Activated CD4-positive, alpha-beta memory T cell treated with anti-CD3 and anti-CD28 coated beads for 36 hours (primary cell): ENCODE measurements at regions not wholly inside any gene's neighbourhood (a gene's known extent, or its start where the extent isn't known, plus 50 kb on each side); places are given as distances from the start of the nearest gene placed in this dataset.

Source experiments
- CTCF ChIA-PET: fragments of 350-600 bp; sonication (Branson Sonifier 250); formaldehyde crosslinking; loops from one replicate; lab custom pipeline; 2021; ENCODE audit warnings: antibody characterized with exemption, inconsistent platforms; lab: Charles Lee
- POLR2A ChIA-PET: fragments of 350-600 bp; sonication (Branson Sonifier 250); formaldehyde crosslinking; loops from one replicate; lab custom pipeline; 2021; ENCODE audit warnings: antibody characterized with exemption; lab: Charles Lee
- DNase-seq: peaks from one replicate; pipeline ENCODE4 v3.0.0-alpha.2; 2020
- H3K27ac Mint-ChIP-seq: one replicate; pipeline ENCODE4 v1.8.0; 2021; ENCODE audit warnings: mixed read lengths
- H3K27me3 Mint-ChIP-seq: one replicate; pipeline ENCODE4 v1.8.0; 2021; ENCODE audit warnings: mixed read lengths
- H3K36me3 Mint-ChIP-seq: one replicate; pipeline ENCODE4 v1.8.0; 2021; ENCODE audit warnings: mixed read lengths
- H3K4me1 Mint-ChIP-seq: one replicate; pipeline ENCODE4 v1.8.0; 2021; ENCODE audit warnings: low read depth, mixed read lengths
- H3K4me3 Mint-ChIP-seq: one replicate; pipeline ENCODE4 v1.8.0; 2021; ENCODE audit warnings: mild to moderate bottlenecking, mixed read lengths
- H3K9me3 Mint-ChIP-seq: one replicate; pipeline ENCODE4 v1.8.0; 2021; ENCODE audit warnings: mixed read lengths
- intact Hi-C: fragments of 100-400 bp; cut with micrococcal nuclease; formaldehyde crosslinking; loops from one replicate; pipeline ENCODE4 v1.15.1; 2023

- Mint-ChIP-seq H3K36me3 (no peaks in the 10 kb centered on the region), H3K4me3 (no peak overlapping the region), H3K27ac (no peak overlapping the region), H3K4me1 (no peaks in the 10 kb centered on the region), H3K27me3 (peaks cover 1% of the 10 kb centered on the region), H3K9me3 (no peaks in the 10 kb centered on the region)
- intact Hi-C loops: loop anchor here (10.0 kb wide), 1 partner anchor 252 kb away; no protein-coding TSS in a partner anchor
- ChIA-PET POLR2A (no interaction called here), CTCF (no interaction called here)
- no peak for DNase-seq
Observed at GRCh38 chr18:11322716-11323115, 173.3 kb upstream of the PIEZO2 start.

- H3K9me3 Mint-ChIP-seq: no peaks in the 10 kb centered on the region
- intact Hi-C loops: loop anchor here (10.0 kb wide), 1 partner anchor 253 kb away; no protein-coding TSS in a partner anchor
- no peak overlapping the region for H3K27ac Mint-ChIP-seq
- peaks cover 1% of the 10 kb centered on the region for H3K27me3 Mint-ChIP-seq
- DNase-seq: no peak
- H3K4me1 Mint-ChIP-seq: no peaks in the 10 kb centered on the region
- H3K36me3 Mint-ChIP-seq: no peaks in the 10 kb centered on the region
- POLR2A ChIA-PET: no interaction called here
- CTCF ChIA-PET: no interaction called here
- no peak overlapping the region for H3K4me3 Mint-ChIP-seq
Observed at GRCh38 chr18:11322006-11322405, 172.6 kb upstream of the PIEZO2 start.

- CTCF ChIA-PET: no interaction called here
- H3K27ac Mint-ChIP-seq: no peak overlapping the region
- no peaks in the 10 kb centered on the region for H3K4me1 Mint-ChIP-seq
- no peaks in the 10 kb centered on the region for H3K36me3 Mint-ChIP-seq
- POLR2A ChIA-PET: no interaction called here
- intact Hi-C loops: loop anchor here (10.0 kb wide), 1 partner anchor 254 kb away; no protein-coding TSS in a partner anchor
- H3K9me3 Mint-ChIP-seq: no peaks in the 10 kb centered on the region
- no peaks in the 10 kb centered on the region for H3K27me3 Mint-ChIP-seq
- DNase-seq: no peak
- no peak overlapping the region for H3K4me3 Mint-ChIP-seq
Observed at GRCh38 chr18:11320986-11321385, 171.6 kb upstream of the PIEZO2 start.

DNA sequence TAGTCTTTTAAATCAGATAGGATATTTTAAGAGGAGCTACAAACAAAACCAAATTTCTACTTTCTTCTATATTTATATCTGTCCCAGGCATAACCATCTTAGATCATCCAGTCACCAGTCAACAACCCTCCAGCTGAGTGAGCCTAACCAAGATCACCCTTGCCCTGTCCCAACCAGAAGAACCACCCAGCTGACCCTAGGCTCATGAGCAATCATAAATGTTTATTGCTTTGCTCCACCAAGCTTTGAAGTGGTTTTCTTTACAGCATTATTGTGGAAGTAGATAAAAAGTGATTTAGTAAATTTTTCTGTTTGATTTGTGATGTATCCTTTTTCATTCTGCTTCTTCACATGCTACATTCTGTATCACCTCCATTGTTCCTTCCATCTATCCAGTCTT lies 167.2 kb upstream of the PIEZO2 start:
- POLR2A ChIA-PET: no interaction called here
- no peak for DNase-seq
- Mint-ChIP-seq H3K27ac (no peak overlapping the region), H3K4me3 (no peak overlapping the region), H3K9me3 (no peaks in the 10 kb centered on the region), H3K4me1 (no peaks in the 10 kb centered on the region), H3K36me3 (no peaks in the 10 kb centered on the region), H3K27me3 (no peaks in the 10 kb centered on the region)
- intact Hi-C loops: loop anchor here (10.0 kb wide), 1 partner anchor 198 kb away; no protein-coding TSS in a partner anchor
- CTCF ChIA-PET: interaction anchor here (0.5 kb wide), 1 partner anchor 465 kb away, joined by 3 read pairs; no protein-coding TSS in a partner anchor

GRCh38 chr18:11310476-11311086 lies 161.2 kb upstream of the PIEZO2 start:
- Mint-ChIP-seq H3K9me3 (no peaks in the 10 kb centered on the region), H3K4me1 (no peaks in the 10 kb centered on the region), H3K4me3 (no peak overlapping the region), H3K27ac (no peak overlapping the region), H3K27me3 (peaks cover 2% of the 10 kb centered on the region), H3K36me3 (no peaks in the 10 kb centered on the region)
- peak; percentile 43 for DNase-seq
- intact Hi-C loops: loop anchor here (10.0 kb wide), 1 partner anchor 204 kb away; no protein-coding TSS in a partner anchor
- ChIA-PET POLR2A (no interaction called here), CTCF (interaction anchor here (0.7 to 1.6 kb wide), 8 partner anchors 8 to 243 kb away, joined by 3 to 11 read pairs (median 4); no protein-coding TSS in a partner anchor)

GRCh38 chr18:11309172-11309571 lies 159.8 kb upstream of the PIEZO2 start:
- intact Hi-C loops: loop anchor here (5.0 kb wide), 1 partner anchor 243 kb away; no protein-coding TSS in a partner anchor
- DNase-seq: no peak
- Mint-ChIP-seq H3K36me3 (no peaks in the 10 kb centered on the region), H3K27ac (no peak overlapping the region), H3K4me1 (no peaks in the 10 kb centered on the region), H3K4me3 (no peak overlapping the region), H3K9me3 (peaks cover 1% of the 10 kb centered on the region), H3K27me3 (peaks cover 2% of the 10 kb centered on the region)
- ChIA-PET CTCF (no interaction called here), POLR2A (no interaction called here)

DNA sequence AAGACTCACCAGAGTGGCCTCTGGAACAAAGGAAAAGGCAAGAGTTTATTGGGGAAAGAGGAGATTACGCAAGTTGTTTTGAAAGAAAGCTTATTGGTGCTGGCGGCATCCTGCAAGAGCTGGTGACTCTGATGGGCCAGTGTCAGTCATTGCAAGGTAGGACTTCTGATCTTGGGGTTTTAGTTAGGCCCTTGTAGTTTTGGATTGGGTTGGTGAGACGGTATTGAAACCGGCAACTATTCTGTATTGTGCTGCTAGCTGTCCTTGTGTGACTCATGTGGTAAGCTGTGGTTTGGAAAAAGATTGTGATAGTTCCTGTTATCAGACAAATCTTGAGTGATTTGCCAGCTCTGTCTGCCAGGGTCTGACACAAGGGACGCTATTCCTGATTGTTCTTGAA lies 159.1 kb upstream of the PIEZO2 start:
- no peaks in the 10 kb centered on the region for H3K36me3 Mint-ChIP-seq
- ChIA-PET POLR2A (interaction anchor here (0.6 kb wide), 1 partner anchor 165 kb away, joined by 3 read pairs; no protein-coding TSS in a partner anchor), CTCF (interaction anchor here (1.6 kb wide), 1 partner anchor 15 kb away, joined by 3 read pairs; no protein-coding TSS in a partner anchor)
- no peak overlapping the region for H3K4me3 Mint-ChIP-seq
- intact Hi-C loops: loop anchor here (5.0 kb wide), 1 partner anchor 244 kb away; no protein-coding TSS in a partner anchor
- no peak overlapping the region for H3K27ac Mint-ChIP-seq
- H3K27me3 Mint-ChIP-seq: peaks cover 2% of the 10 kb centered on the region
- DNase-seq: no peak
- H3K9me3 Mint-ChIP-seq: peaks cover 1% of the 10 kb centered on the region
- H3K4me1 Mint-ChIP-seq: no peaks in the 10 kb centered on the region

DNA sequence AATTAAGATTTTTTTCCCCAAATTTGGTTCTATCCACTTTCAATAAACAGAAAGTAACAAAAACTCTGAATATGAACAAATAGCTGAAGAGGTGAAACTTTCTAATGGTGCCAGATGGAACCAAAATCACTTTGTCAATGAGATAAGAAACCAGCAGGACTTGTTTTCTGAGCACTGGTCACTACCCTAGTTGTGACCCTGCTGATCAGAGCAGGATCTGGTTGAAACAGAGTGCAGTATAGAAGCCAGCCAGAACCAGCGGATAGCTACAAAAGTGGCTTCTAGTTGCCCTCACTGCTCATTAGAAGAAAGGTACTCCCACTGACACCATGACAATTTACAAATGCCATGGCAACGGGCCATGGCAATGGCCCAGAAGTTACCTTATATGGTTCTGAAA lies 158.3 kb upstream of the PIEZO2 start:
- Mint-ChIP-seq H3K4me1 (no peaks in the 10 kb centered on the region), H3K4me3 (no peak overlapping the region), H3K9me3 (peaks cover 1% of the 10 kb centered on the region), H3K27me3 (peaks cover 2% of the 10 kb centered on the region), H3K36me3 (no peaks in the 10 kb centered on the region), H3K27ac (no peak overlapping the region)
- DNase-seq: no peak
- CTCF ChIA-PET: interaction anchor here (1.6 kb wide), 1 partner anchor 14 kb away, joined by 3 read pairs; no protein-coding TSS in a partner anchor
- intact Hi-C loops: loop anchor here (5.0 kb wide), 1 partner anchor 245 kb away; no protein-coding TSS in a partner anchor
- POLR2A ChIA-PET: no interaction called here

- CTCF ChIA-PET: no interaction called here
Observed at GRCh38 chr18:11305507-11305906, 156.1 kb upstream of the PIEZO2 start.

GRCh38 chr18:11304928-11305327 lies 155.6 kb upstream of the PIEZO2 start:
- POLR2A ChIA-PET: no interaction called here
- Mint-ChIP-seq H3K36me3 (no peaks in the 10 kb centered on the region), H3K4me1 (no peaks in the 10 kb centered on the region), H3K27ac (no peak overlapping the region), H3K9me3 (peaks cover 10% of the 10 kb centered on the region), H3K4me3 (no peak overlapping the region), H3K27me3 (peaks cover 2% of the 10 kb centered on the region)
- CTCF ChIA-PET: no interaction called here
- DNase-seq: no peak
- intact Hi-C loops: loop anchor here (5.0 kb wide), 1 partner anchor 247 kb away; no protein-coding TSS in a partner anchor

More at GRCh38 chr18:11305507-11305906, 156.1 kb upstream of the PIEZO2 start:
- POLR2A ChIA-PET: no interaction called here
- Mint-ChIP-seq H3K9me3 (peaks cover 7% of the 10 kb centered on the region), H3K36me3 (no peaks in the 10 kb centered on the region), H3K27me3 (peaks cover 2% of the 10 kb centered on the region), H3K4me1 (no peaks in the 10 kb centered on the region), H3K4me3 (no peak overlapping the region), H3K27ac (no peak overlapping the region)
- no peak for DNase-seq
- intact Hi-C loops: loop anchor here (5.0 kb wide), 1 partner anchor 247 kb away; no protein-coding TSS in a partner anchor

- Mint-ChIP-seq H3K36me3 (no peaks in the 10 kb centered on the region), H3K4me1 (no peaks in the 10 kb centered on the region), H3K27me3 (no peaks in the 10 kb centered on the region), H3K9me3 (peaks cover 11% of the 10 kb centered on the region), H3K27ac (no peak overlapping the region), H3K4me3 (no peak overlapping the region)
- POLR2A ChIA-PET: no interaction called here
- intact Hi-C loops: no loop called here
- DNase-seq: no peak
- CTCF ChIA-PET: no interaction called here
Observed at GRCh38 chr18:11296946-11297345, 147.6 kb upstream of the PIEZO2 start.

- no peaks in the 10 kb centered on the region for H3K36me3 Mint-ChIP-seq
- POLR2A ChIA-PET: no interaction called here
- H3K4me3 Mint-ChIP-seq: no peak overlapping the region
- peaks cover 3% of the 10 kb centered on the region for H3K27me3 Mint-ChIP-seq
- no peak for DNase-seq
- CTCF ChIA-PET: interaction anchor here (1.0 to 1.2 kb wide), 2 partner anchors 14 to 18 kb away, joined by 3 read pairs; no protein-coding TSS in a partner anchor
- intact Hi-C loops: no loop called here
- no peaks in the 10 kb centered on the region for H3K9me3 Mint-ChIP-seq
- H3K4me1 Mint-ChIP-seq: no peaks in the 10 kb centered on the region
- H3K27ac Mint-ChIP-seq: no peak overlapping the region
Observed at GRCh38 chr18:11293794-11294193, 144.4 kb upstream of the PIEZO2 start.
